A549 (cell line): ENCODE measurements at regions not wholly inside any gene's neighbourhood (a gene's known extent, or its start where the extent isn't known, plus 50 kb on each side); places are given as distances from the start of the nearest gene placed in this dataset.

Experiments used
- CEBPB ChIP-seq, 2 experiments: fragments of >200 bp in 1 of 2; sonication (Bioruptor Twin) in 1 of 2; formaldehyde crosslinking in 1 of 2; IDR thresholded peaks; 2 replicates each; pipeline ENCODE4 v1.6.1; 2012 to 2016
- CTCF ChIP-seq: fragments of >200 bp; sonication (Bioruptor Twin); formaldehyde crosslinking; IDR thresholded peaks from 3 replicates; pipeline ENCODE4 v1.5.1; 2016
- EHF ChIP-seq: fragments of 250-450 bp; sonication (Bioruptor Pico); IDR thresholded peaks from 2 replicates; pipeline ENCODE4 v1.5.0; 2020; ENCODE audit warnings: mild to moderate bottlenecking
- EP300 ChIP-seq, 2 experiments: fragments of >200 bp; sonication (Bioruptor Twin); formaldehyde crosslinking; IDR thresholded peaks; 2 replicates in 1 of 2; 3 replicates in 1 of 2; pipeline ENCODE4 v1.6.1; 2016 to 2017
- ESRRA ChIP-seq: fragments of 150-350 bp; IDR thresholded peaks from 2 replicates; pipeline ENCODE4 v1.6.1; 2014; ENCODE audit warnings: mild to moderate bottlenecking, low read length, borderline replicate concordance
- NR3C1 ChIP-seq: fragments of >200 bp; sonication (Bioruptor Twin); formaldehyde crosslinking; IDR thresholded peaks from 3 replicates; pipeline ENCODE4 v1.6.1; 2017
- POLR2A ChIP-seq: IDR thresholded peaks from 2 replicates; pipeline ENCODE4 v1.6.1; 2012; ENCODE audit warnings: mild to moderate bottlenecking, low read length
- RCOR1 ChIP-seq: fragments of 150-350 bp; IDR thresholded peaks from 2 replicates; pipeline ENCODE4 v1.6.1; 2014; ENCODE audit warnings: antibody characterized with exemption, low read length, low read depth

- TF ChIP-seq POLR2A (no peak), EP300 (IDR thresholded peaks at IDR 0.05) (no peak), CTCF (no peak), CEBPB (IDR thresholded peaks at IDR 0.05) (no peak), EHF (no peak), ESRRA (no peak), RCOR1 (no peak), NR3C1 (no peak)
These were observed 72.8 kb upstream of the ANKH start for GRCh38 chr5:14944350-14944739.
